Sigmoid colon (tissue), 6 donors: ENCODE measurements at regions not wholly inside any gene's neighbourhood (a gene's known extent, or its start where the extent isn't known, plus 50 kb on each side); places are given as distances from the start of the nearest gene placed in this dataset.
A peak's percentile ranks its signal among the peaks of the same experiment; 100 is the strongest.

Experiments
- DNase-seq: peaks from one replicate; pipeline ENCODE4 v3.0.0-alpha.2; 2019
- H3K27ac ChIP-seq, 4 donors: fragments of 200-600 bp; sonication (generic); one replicate each; pipeline ENCODE4 v1.5.1; 2016 to 2019; ENCODE audit warnings: mild to moderate bottlenecking in 1 of 4
- H3K27me3 ChIP-seq, 3 donors: fragments of 200-600 bp; sonication (generic); one replicate each; pipeline ENCODE4 v1.5.1; 2019; ENCODE audit warnings: mild to moderate bottlenecking in 1 of 3
- H3K36me3 ChIP-seq, 4 donors: fragments of 200-600 bp; sonication (generic); one replicate each; pipeline ENCODE4 v1.5.1; 2016 to 2019
- H3K4me1 ChIP-seq, 4 donors: fragments of 200-600 bp; sonication (generic); one replicate each; pipeline ENCODE4 v1.5.1; 2017 to 2019
- H3K4me3 ChIP-seq, 4 donors: fragments of 200-600 bp; sonication (generic); one replicate each; pipeline ENCODE4 v1.5.1; 2017 to 2019; ENCODE audit warnings: mild to moderate bottlenecking in 2 of 4, moderate library complexity in 1 of 4
- H3K9me3 ChIP-seq, 4 donors: fragments of 200-600 bp in 3 of 4; sonication (generic) in 3 of 4; one replicate each; pipeline versions ENCODE4 v1.5.1 to v1.6.1; 2013 to 2019
- CTCF ChIP-seq, 4 experiments: fragments of 450-650 bp in 3 of 4; fragments of 200-600 bp in 1 of 4; IDR thresholded peaks; one replicate each; pipeline ENCODE4 v1.5.1; 2016 to 2019; ENCODE audit warnings: antibody characterized with exemption in 4 of 4, mild to moderate bottlenecking in 3 of 4, moderate library complexity in 2 of 4
- EP300 ChIP-seq, 4 donors: sonication (generic); formaldehyde crosslinking; IDR thresholded peaks; one replicate each; pipeline ENCODE4 v1.6.1; 2017; ENCODE audit warnings: antibody characterized with exemption in 4 of 4
- POLR2A ChIP-seq, 2 donors: fragments of 450-650 bp; IDR thresholded peaks; one replicate each; pipeline ENCODE4 v1.6.1; 2016; ENCODE audit warnings: antibody characterized with exemption in 2 of 2, mild to moderate bottlenecking in 2 of 2, moderate library complexity in 2 of 2
- POLR2AphosphoS5 ChIP-seq, 4 donors: sonication (generic); formaldehyde crosslinking; IDR thresholded peaks; one replicate each; pipeline ENCODE4 v1.6.1; 2017; ENCODE audit warnings: antibody characterized with exemption in 4 of 4
- WGBS, 2 donors: extraction: QIAGEN DNeasy Blood & Tissue Kit; methylation state at CpG; one replicate each; pipeline ENCODE4 v1.1.7; 2013; 5-methylcytosine and 5-hydroxymethylcytosine counted together
- intact Hi-C: fragments of 100-400 bp; cut with DNase I; formaldehyde crosslinking; loops from one replicate; pipeline ENCODE4 v1.15.1; 2023
- donor health status: healthy with polysubstance abuse.
- donor health status: healthy.

GRCh38 chr6:105651969-105652368 lies 249.1 kb upstream of the PREP start:
- TF ChIP-seq EP300 (IDR thresholded peaks at IDR 0.05) (no peak), POLR2A (IDR thresholded peaks at IDR 0.05) (no peak), POLR2AphosphoS5 (IDR thresholded peaks at IDR 0.05) (no peak), CTCF (IDR thresholded peaks at IDR 0.05) (no peak)
- no peak overlapping the region for H3K4me3 ChIP-seq
- H3K36me3 ChIP-seq: no peaks in the 10 kb centered on the region
- H3K27ac ChIP-seq: no peak overlapping the region
- H3K4me1 ChIP-seq: no peaks in the 10 kb centered on the region
- 72 to 91% methylated on average over 2 of the region's 2 CpGs for WGBS, 2 donors
- intact Hi-C loops: no loop called here
- H3K9me3 ChIP-seq: peaks cover 0 to 4% (median 0%) of the 10 kb centered on the region in 4 donors
- H3K27me3 ChIP-seq: no peaks in the 10 kb centered on the region
- no peak for DNase-seq

GRCh38 chr6:105650347-105650746 lies 247.5 kb upstream of the PREP start:
- Histone ChIP-seq H3K27me3 (no peaks in the 10 kb centered on the region), H3K27ac (no peak overlapping the region), H3K4me1 (peaks cover 0 to 10% (median 8%) of the 10 kb centered on the region in 4 donors), H3K4me3 (no peak overlapping the region), H3K9me3 (peaks cover 0 to 4% (median 0%) of the 10 kb centered on the region in 4 donors), H3K36me3 (no peaks in the 10 kb centered on the region)
- intact Hi-C loops: no loop called here
- TF ChIP-seq POLR2AphosphoS5 (IDR thresholded peaks at IDR 0.05) (no peak), POLR2A (IDR thresholded peaks at IDR 0.05) (no peak), CTCF (IDR thresholded peaks at IDR 0.05) (no peak), EP300 (IDR thresholded peaks at IDR 0.05) (no peak)
- 89 to 96% methylated on average over 1 of the region's 1 CpG for WGBS, 2 donors
- DNase-seq: no peak

GRCh38 chr6:105649192-105649591 lies 246.3 kb upstream of the PREP start:
- TF ChIP-seq EP300 (IDR thresholded peaks at IDR 0.05) (no peak), POLR2AphosphoS5 (IDR thresholded peaks at IDR 0.05) (no peak), CTCF (IDR thresholded peaks at IDR 0.05) (no peak)
- Histone ChIP-seq H3K27me3 (no peaks in the 10 kb centered on the region), H3K9me3 (no peaks in the 10 kb centered on the region), H3K4me3 (no peak overlapping the region), H3K4me1 (peaks cover 0 to 21% (median 18%) of the 10 kb centered on the region in 4 donors), H3K27ac (no peak overlapping the region), H3K36me3 (no peaks in the 10 kb centered on the region)
- DNase-seq: no peak
- intact Hi-C loops: no loop called here
- 92 to 93% methylated on average over 1 of the region's 1 CpG for WGBS, 2 donors

GRCh38 chr6:105648276-105648675 lies 245.4 kb upstream of the PREP start:
- no peaks in the 10 kb centered on the region for H3K27me3 ChIP-seq
- TF ChIP-seq POLR2AphosphoS5 (IDR thresholded peaks at IDR 0.05) (no peak), CTCF (IDR thresholded peaks at IDR 0.05) (no peak), EP300 (IDR thresholded peaks at IDR 0.05) (no peak), POLR2A (IDR thresholded peaks at IDR 0.05) (no peak)
- intact Hi-C loops: no loop called here
- H3K36me3 ChIP-seq: no peaks in the 10 kb centered on the region
- H3K9me3 ChIP-seq: no peaks in the 10 kb centered on the region
- no peak overlapping the region for H3K4me3 ChIP-seq
- no peak for DNase-seq
- H3K27ac ChIP-seq: no peak overlapping the region
- WGBS, 2 donors: 72 to 92% methylated on average over 4 of the region's 4 CpGs
- peaks cover 0 to 25% (median 19%) of the 10 kb centered on the region in 4 donors for H3K4me1 ChIP-seq

- WGBS, 2 donors: 65 to 79% methylated on average over 5 of the region's 5 CpGs
- no peaks in the 10 kb centered on the region for H3K36me3 ChIP-seq
- H3K27me3 ChIP-seq: no peaks in the 10 kb centered on the region
- no peak for DNase-seq
- no peaks in the 10 kb centered on the region for H3K9me3 ChIP-seq
- no peak for TF ChIP-seq POLR2A (IDR thresholded peaks at IDR 0.05)
- no peak for TF ChIP-seq POLR2AphosphoS5 (IDR thresholded peaks at IDR 0.05)
- TF ChIP-seq EP300 (IDR thresholded peaks at IDR 0.05): no peak
- TF ChIP-seq CTCF (IDR thresholded peaks at IDR 0.05): no peak
- no peak overlapping the region for H3K4me3 ChIP-seq
- intact Hi-C loops: no loop called here
- H3K27ac ChIP-seq: peak overlapping the region in 2 of 4 donors; percentile 66 to 74
- H3K4me1 ChIP-seq: peaks cover 0 to 25% (median 19%) of the 10 kb centered on the region in 4 donors
Observed at GRCh38 chr6:105646391-105646867, 243.5 kb upstream of the PREP start.
